GM18517 (cell line): ENCODE measurements at regions not wholly inside any gene's neighbourhood (a gene's known extent, or its start where the extent isn't known, plus 50 kb on each side); places are given as distances from the start of the nearest gene placed in this dataset.
"Not testable (repeated sequence)": the region's sequence is repeated elsewhere in the genome, so short reads cannot be mapped to it uniquely, and the experiment has no call there.

Experiments
- ATAC-seq: cut with Tn5 transposase; IDR thresholded peaks from one replicate; pipeline ENCODE4 v1.9.1; 2021; ENCODE audit warnings: mild to moderate bottlenecking, moderate library complexity; ENCODE audit not compliant: unreplicated experiment

DNA sequence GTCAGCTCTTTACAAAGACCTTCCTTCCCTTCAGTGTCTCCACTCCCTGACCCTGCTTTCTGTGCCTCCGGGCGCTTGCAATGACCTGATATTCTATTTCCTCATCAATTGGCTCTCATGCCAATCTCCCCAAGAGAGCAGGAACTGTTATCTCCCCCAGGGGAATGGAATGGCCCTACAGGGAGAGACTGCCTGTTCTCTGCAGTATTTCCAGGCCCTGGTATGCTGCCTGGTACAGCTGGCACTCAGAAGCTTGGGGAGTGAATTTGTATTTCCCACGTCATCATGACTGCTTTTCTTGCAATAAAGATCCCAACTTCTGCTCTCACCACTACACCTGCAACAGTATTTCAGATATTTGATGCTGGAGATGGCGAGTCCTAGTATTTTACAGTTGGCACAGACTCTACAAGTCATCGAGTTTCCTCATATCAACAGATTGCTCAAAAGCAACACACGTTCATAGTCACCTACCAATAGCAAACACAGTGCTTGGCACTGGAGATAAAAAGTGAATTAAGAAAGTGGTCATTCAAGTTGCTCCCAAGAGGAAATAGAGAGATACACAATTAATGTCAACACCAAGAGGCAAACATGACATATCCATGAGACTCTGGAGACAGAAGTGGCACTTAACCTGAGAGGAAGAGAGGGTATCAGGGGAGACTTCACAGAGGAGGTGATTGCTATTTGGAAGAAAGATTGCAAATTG, 90.5 kb upstream of the EGFL6 start:
- no peak for ATAC-seq

GRCh38 chrX:13476384-13476783, 93.0 kb upstream of the EGFL6 start:
- no peak for ATAC-seq

GRCh38 chrX:13474164-13474516, 95.3 kb upstream of the EGFL6 start:
- ATAC-seq = peak; percentile 38

- ATAC-seq = peak; percentile 76
Measured at GRCh38 chrX:13473442-13474163, 95.8 kb upstream of the EGFL6 start.

DNA sequence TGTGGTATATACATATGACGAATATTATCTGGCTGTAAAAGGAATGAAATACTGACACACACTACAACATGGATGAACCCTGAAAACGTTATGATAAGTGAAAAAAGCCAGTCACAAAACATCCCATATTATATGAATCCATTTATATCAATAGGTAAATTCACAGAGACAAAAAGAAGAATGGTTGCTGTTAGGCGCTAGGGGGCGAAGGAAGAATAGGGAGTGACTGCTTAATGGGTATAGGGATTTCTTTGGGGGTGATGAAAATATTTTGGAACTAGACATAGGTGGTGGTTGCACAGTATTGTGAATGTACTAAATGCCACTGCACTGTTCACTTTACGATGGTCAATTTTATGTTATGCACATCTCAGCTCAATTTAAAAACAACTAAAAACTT, 96.4 kb upstream of the EGFL6 start:
- ATAC-seq = no peak

GRCh38 chrX:13471269-13471668, 98.1 kb upstream of the EGFL6 start:
- ATAC-seq = no peak

GRCh38 chrX:13470685-13470977, 98.8 kb upstream of the EGFL6 start:
- no peak for ATAC-seq

DNA sequence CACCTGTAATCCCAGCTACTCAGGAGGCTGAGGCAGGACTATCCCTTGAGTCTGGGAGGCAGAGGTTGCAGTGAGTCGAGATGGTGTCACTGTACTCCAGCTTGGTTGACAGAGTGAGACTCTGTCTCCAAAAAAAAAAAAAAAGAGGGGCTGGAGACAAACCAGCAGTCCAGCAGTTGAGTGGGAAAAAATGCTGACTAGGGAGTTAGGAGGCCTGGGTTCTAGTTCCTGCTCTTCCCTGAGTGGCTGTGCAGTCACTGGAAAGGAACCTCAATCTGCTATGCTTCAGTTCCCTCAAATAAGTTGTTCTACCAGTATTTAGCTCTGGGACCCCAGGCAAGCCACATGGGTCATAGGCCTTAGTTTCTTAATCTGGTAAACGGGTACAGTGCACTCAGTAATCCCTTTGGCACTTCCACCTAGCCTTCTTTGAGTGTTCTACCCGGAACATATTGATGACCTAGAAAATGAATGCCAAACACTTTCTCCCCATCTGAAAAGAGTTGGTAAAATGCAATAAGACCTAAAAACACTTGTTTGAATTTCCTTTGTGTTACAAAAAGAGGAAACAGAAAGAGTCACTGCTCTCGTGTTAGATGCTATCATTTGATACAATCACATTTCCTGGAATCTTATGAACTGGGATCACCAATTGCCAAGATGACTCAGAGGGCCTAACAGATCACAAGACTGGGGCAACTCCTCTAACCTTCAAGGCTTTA, 99.3 kb upstream of the EGFL6 start:
- no peak for ATAC-seq

GRCh38 chrX:13468096-13468495, 101.3 kb upstream of the EGFL6 start:
- no peak for ATAC-seq

- ATAC-seq = no peak
Measured at GRCh38 chrX:13467243-13467642, 102.2 kb upstream of the EGFL6 start.

GRCh38 chrX:13464599-13465275, 104.7 kb upstream of the EGFL6 start:
- no peak for ATAC-seq

GRCh38 chrX:13463608-13464007, 105.8 kb upstream of the EGFL6 start:
- ATAC-seq = no peak

DNA sequence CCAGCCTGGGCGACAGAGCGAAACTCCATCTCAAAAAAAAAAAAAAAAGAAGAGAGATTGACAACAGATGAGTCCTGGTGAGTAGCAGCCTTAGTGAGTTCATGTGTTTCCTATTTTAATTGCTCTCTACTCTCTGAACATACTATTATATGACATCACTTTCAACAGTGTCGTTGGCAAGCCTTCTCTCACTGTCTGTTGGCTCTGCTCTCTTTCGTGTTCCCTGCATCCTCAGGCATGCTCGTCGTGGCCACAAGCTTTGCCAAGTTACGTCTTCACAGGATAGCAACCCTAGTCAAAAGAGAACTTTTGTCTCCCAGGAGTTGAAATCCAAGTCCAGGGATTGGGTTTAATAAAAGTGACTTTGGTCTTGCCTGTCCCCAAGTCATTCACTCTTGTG, 117.1 kb upstream of the EGFL6 start:
- no peak for ATAC-seq

GRCh38 chrX:13449441-13449840, 120.0 kb upstream of the EGFL6 start:
- no peak for ATAC-seq

DNA sequence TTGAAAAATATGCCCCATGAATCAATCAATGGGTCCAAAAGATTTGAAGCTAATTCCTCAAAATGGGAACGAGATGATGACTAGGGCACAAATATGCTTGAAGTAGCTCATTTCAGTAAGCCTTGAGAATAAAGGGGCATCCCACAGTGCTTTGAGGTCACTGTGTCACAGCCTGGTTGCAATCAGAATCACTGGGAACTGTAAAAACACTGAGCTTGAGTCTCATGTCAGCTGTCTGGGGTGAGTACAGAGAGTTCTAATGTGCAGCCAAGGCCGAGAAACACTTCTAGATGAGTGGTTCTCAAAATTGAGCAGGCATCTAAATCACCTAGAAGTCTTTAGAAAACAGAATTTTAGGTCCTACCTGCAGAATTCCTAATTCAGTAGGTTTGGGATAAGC, 120.5 kb upstream of the EGFL6 start:
- no peak for ATAC-seq

GRCh38 chrX:13441608-13442007, 121.8 kb upstream of the ATXN3L start:
- ATAC-seq = not testable (repeated sequence)

- no peak for ATAC-seq
Measured at GRCh38 chrX:13440176-13440575, 120.3 kb upstream of the ATXN3L start.

DNA sequence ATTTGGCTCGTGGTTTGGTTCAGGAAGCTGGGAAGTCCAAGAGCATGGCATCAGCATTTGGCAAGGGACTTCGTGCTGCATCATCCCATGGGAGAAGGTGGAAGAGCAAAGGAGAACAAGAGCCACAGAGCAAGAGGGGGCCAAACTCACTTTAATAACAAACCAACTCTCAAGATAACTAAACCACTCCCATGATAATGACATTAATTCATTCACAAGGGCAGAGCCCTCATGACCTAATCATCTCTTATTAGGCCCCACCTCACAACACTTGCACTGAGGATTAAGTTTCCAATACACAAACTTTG, 113.4 kb upstream of the ATXN3L start:
- no peak for ATAC-seq

- ATAC-seq = no peak
Measured at GRCh38 chrX:13432414-13433297, 112.8 kb upstream of the ATXN3L start.

- no peak for ATAC-seq
Measured at GRCh38 chrX:13430136-13430827, 110.4 kb upstream of the ATXN3L start.
